ENCODE measurements at regions not wholly inside any gene's neighbourhood (a gene's known extent, or its start where the extent isn't known, plus 50 kb on each side); places are given as distances from the start of the nearest gene placed in this dataset.

GRCh38 chr15:61524545-61524944 lies 295.4 kb upstream of the RORA start:
- no peak overlapping the region for H3K27ac ChIP-seq
- no peak for DNase-seq
- H3K9me3 ChIP-seq = no peaks in the 10 kb centered on the region
- H3K27me3 ChIP-seq = no peaks in the 10 kb centered on the region
- in situ Hi-C loops (cut with MboI; ENCODE audit: low pct_ligation_motif_present in 1 of 4, low pct_unique_long_range_greater_than_20kb in 1 of 4, low sequenced_read_pairs in 3 of 4) = no loop called here
- no peaks in the 10 kb centered on the region for H3K4me1 ChIP-seq
- 51 to 63% methylated on average over 3 of the region's 3 CpGs for WGBS, 2 donors (ENCODE audit: low coverage in 1 of 2)
- H3K36me3 ChIP-seq = no peaks in the 10 kb centered on the region
- TF ChIP-seq POLR2AphosphoS5 (IDR thresholded peaks at IDR 0.05) (no peak), POLR2A (IDR thresholded peaks at IDR 0.05) (no peak), EP300 (IDR thresholded peaks at IDR 0.05; ENCODE audit: low read depth) (no peak), CTCF (IDR thresholded peaks at IDR 0.05) (no peak)
- H3K4me3 ChIP-seq = no peak overlapping the region
- intact Hi-C loops (cut with DNase I; ENCODE audit: low total_unique reads) = no loop called here

- Histone ChIP-seq H3K4me1 (no peaks in the 10 kb centered on the region), H3K9me3 (no peaks in the 10 kb centered on the region), H3K36me3 (no peaks in the 10 kb centered on the region), H3K4me3 (no peak overlapping the region), H3K27me3 (no peaks in the 10 kb centered on the region), H3K27ac (no peak overlapping the region)
- intact Hi-C loops (cut with DNase I; ENCODE audit: low total_unique reads) = no loop called here
- 26 to 55% methylated on average over 2 of the region's 2 CpGs for WGBS, 2 donors (ENCODE audit: low coverage in 1 of 2)
- DNase-seq = no peak
- TF ChIP-seq POLR2AphosphoS5 (IDR thresholded peaks at IDR 0.05) (no peak), EP300 (IDR thresholded peaks at IDR 0.05; ENCODE audit: low read depth) (no peak), CTCF (IDR thresholded peaks at IDR 0.05) (no peak), POLR2A (IDR thresholded peaks at IDR 0.05) (no peak)
- in situ Hi-C loops (cut with MboI; ENCODE audit: low pct_ligation_motif_present in 1 of 4, low pct_unique_long_range_greater_than_20kb in 1 of 4, low sequenced_read_pairs in 3 of 4) = no loop called here
Measured at GRCh38 chr15:61524086-61524485, 295.0 kb upstream of the RORA start.

GRCh38 chr15:61522411-61522810 lies 293.3 kb upstream of the RORA start:
- intact Hi-C loops (cut with DNase I; ENCODE audit: low total_unique reads) = no loop called here

GRCh38 chr15:61521953-61522352 lies 292.9 kb upstream of the RORA start:
- Histone ChIP-seq H3K4me1 (no peaks in the 10 kb centered on the region), H3K27ac (no peak overlapping the region), H3K4me3 (no peak overlapping the region), H3K27me3 (no peaks in the 10 kb centered on the region), H3K36me3 (no peaks in the 10 kb centered on the region), H3K9me3 (no peaks in the 10 kb centered on the region)
- WGBS, 2 donors (ENCODE audit: low coverage in 1 of 2) = 19 to 86% methylated on average over 2 to 3 of the region's 3 CpGs
- TF ChIP-seq POLR2A (IDR thresholded peaks at IDR 0.05) = no peak
- TF ChIP-seq POLR2AphosphoS5 (IDR thresholded peaks at IDR 0.05) = no peak
- no peak for TF ChIP-seq CTCF (IDR thresholded peaks at IDR 0.05)
- TF ChIP-seq EP300 (IDR thresholded peaks at IDR 0.05; ENCODE audit: low read depth) = no peak
- intact Hi-C loops (cut with DNase I; ENCODE audit: low total_unique reads) (no loop called here), in situ Hi-C loops (cut with MboI; ENCODE audit: low pct_ligation_motif_present in 1 of 4, low pct_unique_long_range_greater_than_20kb in 1 of 4, low sequenced_read_pairs in 3 of 4) (no loop called here)
- no peak for DNase-seq

More at GRCh38 chr15:61522411-61522810, 293.3 kb upstream of the RORA start:
- DNase-seq = no peak
- Histone ChIP-seq H3K9me3 (no peaks in the 10 kb centered on the region), H3K27ac (no peak overlapping the region), H3K36me3 (no peaks in the 10 kb centered on the region), H3K4me3 (no peak overlapping the region), H3K4me1 (no peaks in the 10 kb centered on the region), H3K27me3 (no peaks in the 10 kb centered on the region)
- in situ Hi-C loops (cut with MboI; ENCODE audit: low pct_ligation_motif_present in 1 of 4, low pct_unique_long_range_greater_than_20kb in 1 of 4, low sequenced_read_pairs in 3 of 4) = no loop called here
- no peak for TF ChIP-seq POLR2A (IDR thresholded peaks at IDR 0.05)
- TF ChIP-seq CTCF (IDR thresholded peaks at IDR 0.05) = no peak
- TF ChIP-seq POLR2AphosphoS5 (IDR thresholded peaks at IDR 0.05) = no peak
- TF ChIP-seq EP300 (IDR thresholded peaks at IDR 0.05; ENCODE audit: low read depth) = no peak
